Endometrium (tissue), 2 donors: ENCODE measurements at regions not wholly inside any gene's neighbourhood (a gene's known extent, or its start where the extent isn't known, plus 50 kb on each side); places are given as distances from the start of the nearest gene placed in this dataset.
"Not testable (repeated sequence)": the region's sequence is repeated elsewhere in the genome, so short reads cannot be mapped to it uniquely, and the experiment has no call there.

Experiments
- FAIRE-seq: peaks from 2 replicates; lab custom pipeline; 2012; peaks lifted over from hg19 to GRCh38; lab: Jason Lieb, UNC
- donor health status: control.
- donor health status: control.

DNA sequence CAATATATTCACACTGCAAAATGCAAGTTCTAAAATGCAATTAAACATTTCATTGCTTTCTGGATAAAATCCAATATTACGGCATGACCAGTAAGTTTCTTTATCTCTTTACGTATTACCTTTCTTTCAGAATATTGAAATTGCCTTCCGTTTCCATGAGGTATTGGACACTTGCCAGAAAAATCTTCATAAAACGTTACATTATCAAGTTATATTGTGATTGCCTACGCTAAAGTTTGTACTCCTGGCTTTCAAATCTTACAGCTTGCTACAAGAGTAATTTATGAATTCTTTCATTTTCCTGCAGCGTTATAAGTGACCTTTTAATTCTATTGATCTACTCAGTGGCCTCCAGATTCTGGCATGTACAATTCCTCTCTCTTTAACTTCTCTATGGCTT, 1349.3 kb downstream of the OTOL1 start:
- no peak for FAIRE-seq

DNA sequence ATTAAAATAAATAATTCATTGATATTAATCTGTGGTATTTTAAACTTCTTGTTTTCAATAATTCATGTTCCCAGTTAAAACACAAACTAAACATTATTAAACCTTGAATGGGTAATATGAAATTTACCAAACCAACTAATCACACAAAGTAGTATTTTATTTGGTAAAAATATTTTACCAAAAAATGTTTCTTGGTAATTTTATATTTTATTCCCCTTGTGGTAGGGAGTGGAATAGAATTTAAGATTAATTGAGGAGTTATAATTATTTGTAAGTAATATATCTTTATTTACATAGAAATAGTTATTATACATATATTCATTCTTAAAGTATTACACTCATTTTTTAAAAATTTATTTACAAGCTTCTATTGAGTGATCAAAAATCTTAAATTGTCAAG, 1350.9 kb downstream of the OTOL1 start:
- FAIRE-seq = peak; percentile 63

DNA sequence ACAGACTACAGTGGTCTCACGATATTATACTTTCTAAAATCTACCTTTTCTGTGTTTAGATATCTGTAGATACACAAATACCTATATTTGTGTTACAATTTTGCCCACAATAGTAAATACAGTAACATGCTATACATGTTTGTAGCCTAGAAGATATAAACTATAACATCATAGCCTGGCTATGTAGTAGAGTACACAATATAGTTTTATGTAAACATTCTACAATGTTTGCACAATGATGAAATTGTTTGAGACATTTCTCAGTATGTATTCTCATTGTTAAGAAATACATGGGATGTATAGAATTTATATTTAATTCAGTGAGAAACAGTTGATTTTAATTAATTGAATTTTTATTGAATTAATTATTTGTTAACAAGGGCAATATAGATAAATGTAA, 1367.0 kb downstream of the OTOL1 start:
- no peak for FAIRE-seq

DNA sequence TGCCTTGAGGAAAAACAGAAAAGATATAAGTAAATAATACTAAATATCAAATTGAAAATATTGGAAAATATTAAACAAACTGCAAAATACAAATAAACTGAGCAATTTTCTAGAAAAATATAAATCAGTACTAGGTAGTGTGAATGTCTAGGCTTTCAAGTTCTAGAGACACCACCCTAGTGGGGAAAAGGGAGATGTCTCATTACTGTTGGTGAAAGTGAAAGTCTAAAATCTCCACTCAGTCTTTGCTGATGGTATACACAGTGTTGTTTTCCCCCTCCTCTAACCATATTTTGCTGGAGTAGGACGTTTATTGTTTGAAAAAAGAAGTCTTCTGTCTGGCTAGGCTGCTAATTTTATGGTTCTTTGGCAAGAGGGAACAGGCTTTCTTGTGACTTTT, 1368.9 kb downstream of the OTOL1 start:
- FAIRE-seq = no peak

DNA sequence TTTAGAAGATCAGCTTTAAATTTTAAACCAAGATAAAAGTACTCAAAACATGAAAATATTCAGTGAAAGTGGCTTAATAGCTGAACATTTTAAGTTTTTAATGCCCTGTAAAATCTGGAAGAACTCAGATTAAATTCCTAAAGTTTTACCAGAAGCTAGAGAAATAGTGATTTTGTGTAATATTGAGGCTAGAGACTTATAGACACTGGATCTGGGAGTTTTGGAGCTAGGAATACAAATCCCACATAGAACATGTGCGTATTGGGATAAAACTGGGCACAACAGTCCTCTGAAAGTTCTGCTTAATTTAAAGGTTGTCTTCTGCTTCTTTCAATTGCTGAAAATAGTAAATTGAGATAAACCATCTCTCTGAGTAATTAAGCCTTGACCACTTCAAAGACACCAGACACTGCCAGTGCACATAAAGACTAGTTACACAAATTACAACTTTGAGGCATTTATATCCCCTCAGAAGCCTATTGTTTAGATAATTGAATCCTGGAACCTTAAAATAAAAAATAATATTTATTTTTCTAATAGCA, 1382.5 kb downstream of the OTOL1 start:
- no peak for FAIRE-seq

DNA sequence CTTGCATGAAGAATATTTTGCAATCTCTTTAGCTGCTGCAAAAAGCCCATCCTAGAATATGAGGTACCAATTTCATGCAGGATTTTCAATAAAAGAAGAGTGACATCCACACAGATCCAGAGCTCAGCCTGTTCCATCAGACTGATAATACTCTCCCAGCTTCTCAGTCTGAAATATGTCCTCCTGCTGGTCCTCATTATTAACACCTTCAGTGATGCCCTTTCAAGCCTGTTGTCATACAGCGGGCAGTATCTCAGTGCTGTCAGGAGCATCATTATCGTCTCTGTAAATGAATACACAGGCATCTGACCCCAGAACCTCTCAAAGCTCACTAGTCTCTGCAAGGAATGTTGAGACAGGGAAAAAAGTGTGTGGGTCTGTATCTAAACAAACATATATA, 1387.8 kb downstream of the OTOL1 start:
- FAIRE-seq = no peak

DNA sequence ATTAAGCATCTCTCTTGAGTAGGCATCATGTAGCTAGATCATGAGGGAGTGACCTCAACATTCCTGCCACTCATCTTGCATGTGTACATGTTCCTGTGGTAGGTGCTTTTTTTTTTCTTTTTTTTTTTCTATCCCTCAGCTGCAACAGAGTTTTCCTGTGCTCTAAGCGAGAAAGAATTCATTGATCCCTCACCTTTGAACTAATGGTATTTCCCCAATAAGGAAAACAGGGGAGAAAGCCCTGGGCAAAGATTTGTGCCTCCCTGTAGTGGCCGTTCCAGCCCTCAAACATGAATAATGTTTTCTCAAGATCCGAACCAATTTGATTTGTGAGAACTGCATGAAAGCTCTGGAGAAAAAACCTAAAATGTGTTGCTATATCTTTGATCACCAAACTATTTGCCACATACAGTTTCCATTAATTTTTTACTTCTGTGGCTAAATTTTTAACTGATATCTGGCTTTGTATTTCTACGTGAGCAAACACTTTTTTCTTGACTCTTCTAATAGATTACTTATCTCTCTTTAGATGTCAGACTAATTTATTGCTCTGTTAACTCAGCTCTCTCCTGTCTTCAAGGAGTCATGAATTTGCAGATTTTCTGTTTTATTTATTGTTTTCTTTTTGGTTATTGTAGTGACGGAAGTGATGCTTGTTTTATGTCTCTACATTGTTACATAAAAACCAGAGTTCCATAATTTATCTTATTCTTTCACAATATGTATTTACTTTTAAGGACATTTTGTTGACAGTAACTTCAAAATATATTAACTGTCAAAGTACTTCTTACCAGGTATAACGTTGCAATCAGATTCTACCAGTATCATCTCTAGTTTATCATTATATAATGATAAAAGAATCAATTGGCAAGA, 1396.5 kb downstream of the OTOL1 start:
- no peak for FAIRE-seq

DNA sequence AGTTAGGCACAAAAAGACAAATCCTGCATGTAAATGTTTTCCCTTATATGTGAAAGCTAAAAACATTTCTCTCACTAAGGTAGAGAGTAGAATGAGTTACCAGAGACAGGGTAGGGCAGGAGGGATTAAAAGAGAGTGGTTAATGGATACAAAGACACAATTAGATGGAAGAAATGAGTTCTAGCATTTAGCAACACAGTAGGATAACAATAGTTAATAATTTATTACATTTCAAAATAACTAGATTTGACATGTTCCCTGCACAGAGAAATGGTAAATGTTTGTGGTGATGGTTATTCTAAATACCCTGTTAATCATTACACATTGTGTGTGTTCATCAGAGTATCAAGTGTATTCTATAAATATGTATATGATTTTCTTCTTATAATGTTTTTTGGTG, 1400.7 kb downstream of the OTOL1 start:
- FAIRE-seq = no peak

DNA sequence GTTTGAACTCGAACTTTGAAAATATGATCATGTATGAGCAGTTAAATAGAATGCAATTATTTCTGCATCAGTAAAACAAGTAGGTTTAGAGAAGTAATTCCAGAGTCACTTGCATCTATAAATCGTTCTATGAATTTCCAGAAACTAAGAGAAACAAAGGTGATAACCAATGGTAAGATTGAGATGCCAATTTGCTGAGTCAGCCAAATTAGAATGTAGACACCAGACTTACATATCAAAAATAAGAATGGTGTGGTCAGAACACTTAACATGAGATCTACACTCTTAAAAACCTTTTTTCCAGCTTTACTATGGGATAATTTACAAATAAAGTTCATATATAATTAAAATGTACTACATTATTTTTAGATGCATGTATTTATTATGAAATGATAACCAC, 1435.9 kb downstream of the OTOL1 start:
- FAIRE-seq = no peak

DNA sequence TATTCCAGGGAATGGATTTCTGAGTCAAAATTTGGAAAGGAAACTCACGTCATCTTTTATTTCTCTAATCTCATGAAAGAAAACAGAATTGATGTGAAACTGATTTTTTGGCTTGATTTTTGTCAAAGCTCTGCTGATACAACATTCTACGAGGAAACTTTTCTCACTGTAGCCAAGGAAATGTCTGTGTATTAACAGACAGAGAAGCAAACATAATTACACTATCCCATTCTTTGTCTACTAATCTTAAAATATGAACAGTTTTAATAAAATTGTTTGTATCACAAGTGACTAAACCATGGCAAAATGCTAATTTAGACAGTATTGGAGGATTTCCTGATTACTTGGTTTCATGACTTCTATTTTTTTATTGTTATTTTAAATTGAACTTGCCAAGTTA, 1437.0 kb downstream of the OTOL1 start:
- no peak for FAIRE-seq

DNA sequence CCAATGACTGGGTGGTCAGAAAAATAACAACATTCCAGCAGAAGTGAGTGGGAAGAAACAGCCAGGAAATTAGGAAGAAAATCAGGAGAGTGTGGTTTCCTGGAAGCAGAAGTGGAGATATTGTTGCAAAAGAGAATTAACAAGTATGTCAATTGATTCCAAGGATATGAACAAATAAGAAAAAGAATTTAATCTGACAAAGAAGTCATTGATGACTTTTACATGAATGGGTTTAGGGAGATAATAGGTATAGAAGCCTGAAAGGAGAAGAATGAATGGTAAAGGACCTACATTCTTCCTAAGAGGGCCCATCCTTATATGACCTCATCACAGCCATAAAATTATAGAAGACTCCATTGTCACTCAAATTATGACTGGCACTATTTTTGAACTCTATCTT, 1440.1 kb downstream of the OTOL1 start:
- no peak for FAIRE-seq

DNA sequence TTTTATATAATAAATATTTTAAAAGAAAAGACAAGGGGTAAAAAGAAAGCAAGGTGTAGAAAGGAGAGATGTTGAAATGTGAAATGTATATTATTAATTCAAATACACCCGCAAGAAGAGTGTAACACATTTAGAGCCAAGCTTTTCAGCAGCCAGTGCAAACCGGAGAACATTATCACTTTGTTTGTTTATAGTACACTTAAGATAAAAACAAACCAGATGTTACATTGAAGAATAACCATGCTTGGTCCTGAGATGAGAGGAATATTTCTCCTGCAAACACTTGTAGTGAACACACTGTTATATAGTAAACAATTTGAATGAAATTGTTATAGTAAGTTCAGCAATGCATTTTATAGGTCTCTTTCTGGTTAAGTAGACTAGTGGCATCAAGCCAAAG, 1441.5 kb downstream of the OTOL1 start:
- FAIRE-seq = peak; percentile 85

DNA sequence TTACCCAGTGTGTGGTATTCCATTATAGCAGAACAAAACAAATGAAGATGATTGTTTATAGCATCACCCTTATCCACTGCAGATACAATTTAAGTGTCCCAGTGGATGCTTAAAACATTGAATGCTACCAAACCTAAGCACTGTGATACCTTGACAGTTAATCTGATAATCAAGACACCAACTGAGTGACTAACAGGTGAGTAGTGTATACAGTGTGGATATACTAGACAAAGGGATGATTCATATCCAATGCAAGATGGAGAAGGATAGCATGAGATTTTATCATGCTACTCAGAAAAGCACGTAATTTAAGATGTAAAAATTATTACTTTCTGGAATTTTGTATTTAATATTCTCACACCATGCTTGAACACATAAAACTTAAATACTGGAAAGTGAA, 1449.0 kb downstream of the OTOL1 start:
- FAIRE-seq = no peak

DNA sequence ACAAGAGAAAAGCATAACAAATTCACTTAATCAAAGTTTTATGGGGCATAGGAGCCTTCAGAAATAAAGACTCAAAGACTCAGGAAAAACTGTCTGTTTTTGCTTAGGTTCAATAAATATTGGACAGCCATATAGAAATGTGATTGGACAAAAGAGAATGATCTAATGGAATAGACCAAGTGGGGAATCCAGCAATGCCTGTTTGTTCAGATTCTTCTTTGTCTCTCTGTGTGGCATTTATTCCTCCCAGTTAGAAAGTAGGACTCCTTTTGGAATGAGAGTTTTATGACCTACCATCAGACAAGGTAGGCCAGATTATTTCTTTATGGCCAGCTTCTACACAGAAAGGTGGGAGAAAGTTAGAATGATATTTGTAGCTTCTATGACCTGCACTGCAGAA, 1460.1 kb downstream of the OTOL1 start:
- no peak for FAIRE-seq

DNA sequence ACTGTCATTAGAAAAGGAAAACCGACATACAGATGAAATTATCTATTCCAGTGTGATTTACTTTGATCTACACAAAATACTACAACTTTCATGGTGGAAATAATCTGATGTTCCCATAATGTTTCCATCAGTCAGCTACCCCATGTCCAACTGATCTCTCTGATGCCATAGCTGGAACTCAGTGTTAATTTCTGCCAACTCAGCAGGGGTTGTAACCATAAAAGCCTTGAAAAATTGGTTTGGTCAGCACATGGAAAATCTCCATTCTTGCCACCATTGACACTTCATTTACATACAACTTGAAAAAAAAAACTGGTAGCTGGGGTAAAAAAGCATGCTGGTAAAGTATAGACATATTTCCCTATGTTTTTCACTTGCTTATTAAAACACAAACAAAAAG, 1463.7 kb downstream of the OTOL1 start:
- FAIRE-seq = no peak

DNA sequence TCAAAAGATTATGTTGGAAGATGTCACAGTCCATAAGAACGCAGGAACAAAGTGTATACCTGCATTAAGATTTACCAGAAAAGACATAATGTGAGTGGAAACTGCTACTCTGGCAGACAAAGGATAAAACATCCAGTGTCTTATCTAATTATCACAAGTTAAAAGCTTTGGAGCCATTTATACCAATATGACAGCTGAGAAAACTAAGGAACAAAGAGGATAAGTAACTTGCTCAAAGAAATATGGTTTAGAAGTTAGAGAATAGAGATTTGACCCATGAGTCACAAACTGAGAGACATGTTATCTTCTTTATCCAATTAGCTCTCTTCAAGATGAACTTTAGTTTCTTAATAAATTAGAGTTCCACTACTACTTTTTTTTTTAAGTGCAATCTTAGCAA, 1473.7 kb downstream of the OTOL1 start:
- no peak for FAIRE-seq

DNA sequence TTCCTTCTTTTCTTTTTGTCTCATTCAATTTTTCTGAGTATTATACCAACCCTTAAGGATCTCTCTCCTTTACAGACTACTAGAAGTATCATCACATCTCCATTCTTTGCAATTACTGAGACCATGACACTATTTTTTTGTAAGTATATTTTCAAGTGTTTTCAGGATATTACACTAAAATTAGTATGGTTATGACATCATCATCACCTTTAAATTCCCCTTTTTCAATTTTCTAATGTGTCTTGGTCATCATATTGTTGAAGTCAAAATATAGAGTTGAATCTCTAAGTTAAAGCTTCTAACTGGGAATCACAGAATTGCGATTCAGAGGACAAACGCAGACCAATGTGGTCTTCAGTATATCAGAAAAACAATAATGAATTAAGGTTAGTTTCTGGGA, 1475.1 kb downstream of the OTOL1 start:
- no peak for FAIRE-seq

DNA sequence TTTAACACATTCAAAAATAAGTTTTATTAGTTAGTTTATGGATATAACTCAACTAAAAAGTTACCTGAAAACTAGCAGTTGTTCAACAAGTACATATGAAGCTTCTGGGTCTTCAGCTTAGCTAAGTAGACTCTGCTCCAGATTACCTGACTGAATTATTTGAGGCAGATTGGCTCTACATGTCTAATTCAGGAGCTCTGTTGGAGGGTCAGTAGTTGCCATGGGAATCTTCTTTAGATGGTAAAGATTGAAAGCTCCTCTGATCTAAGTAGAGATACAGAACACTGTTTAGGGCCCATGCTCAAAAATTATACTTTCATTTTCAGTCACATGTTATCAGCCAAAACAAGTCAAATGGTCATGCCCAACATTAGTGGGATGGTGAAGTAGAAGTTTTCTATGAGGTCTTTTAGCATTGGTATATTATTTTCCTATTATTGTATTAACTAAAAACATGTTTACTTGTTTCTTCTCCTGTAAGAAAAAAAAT, 1476.9 kb downstream of the OTOL1 start:
- FAIRE-seq = no peak

DNA sequence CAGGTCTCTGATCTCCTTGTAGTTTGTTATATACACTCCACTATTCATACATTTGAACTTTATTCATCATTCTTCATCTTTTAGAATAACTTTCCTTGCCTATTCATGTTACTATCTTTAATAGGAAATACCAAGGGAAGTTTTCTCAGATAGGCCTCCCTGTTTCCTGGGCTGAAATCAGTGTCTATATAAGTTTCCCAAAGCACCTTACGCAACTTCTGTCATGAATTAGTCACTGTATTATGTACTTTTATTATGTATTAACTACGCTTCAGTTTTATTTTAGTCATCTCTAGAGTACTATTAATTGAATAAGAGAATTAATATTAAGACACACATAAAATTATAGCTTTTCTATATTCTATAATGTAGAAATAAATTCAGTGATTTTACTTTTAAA, 1481.5 kb downstream of the OTOL1 start:
- FAIRE-seq = no peak

DNA sequence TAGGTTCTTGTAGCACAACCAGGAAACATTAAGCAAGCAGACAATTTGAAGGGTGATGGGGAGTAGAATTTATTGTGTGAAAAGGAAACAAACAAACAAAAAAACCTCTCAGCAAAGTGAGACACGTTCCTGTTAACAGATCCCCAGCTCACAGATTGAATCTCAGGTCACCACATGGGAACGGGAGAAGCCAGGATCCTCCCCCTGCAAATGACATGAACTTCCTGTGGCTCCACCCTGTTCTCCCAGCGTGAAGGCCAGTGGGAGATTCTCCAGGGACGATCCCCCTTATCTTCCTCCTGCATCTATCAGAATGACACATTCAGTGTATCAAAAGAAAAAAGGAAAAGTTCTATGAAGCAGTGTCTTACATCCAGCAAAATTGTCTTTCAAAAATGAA, 1488.1 kb downstream of the OTOL1 start:
- no peak for FAIRE-seq

DNA sequence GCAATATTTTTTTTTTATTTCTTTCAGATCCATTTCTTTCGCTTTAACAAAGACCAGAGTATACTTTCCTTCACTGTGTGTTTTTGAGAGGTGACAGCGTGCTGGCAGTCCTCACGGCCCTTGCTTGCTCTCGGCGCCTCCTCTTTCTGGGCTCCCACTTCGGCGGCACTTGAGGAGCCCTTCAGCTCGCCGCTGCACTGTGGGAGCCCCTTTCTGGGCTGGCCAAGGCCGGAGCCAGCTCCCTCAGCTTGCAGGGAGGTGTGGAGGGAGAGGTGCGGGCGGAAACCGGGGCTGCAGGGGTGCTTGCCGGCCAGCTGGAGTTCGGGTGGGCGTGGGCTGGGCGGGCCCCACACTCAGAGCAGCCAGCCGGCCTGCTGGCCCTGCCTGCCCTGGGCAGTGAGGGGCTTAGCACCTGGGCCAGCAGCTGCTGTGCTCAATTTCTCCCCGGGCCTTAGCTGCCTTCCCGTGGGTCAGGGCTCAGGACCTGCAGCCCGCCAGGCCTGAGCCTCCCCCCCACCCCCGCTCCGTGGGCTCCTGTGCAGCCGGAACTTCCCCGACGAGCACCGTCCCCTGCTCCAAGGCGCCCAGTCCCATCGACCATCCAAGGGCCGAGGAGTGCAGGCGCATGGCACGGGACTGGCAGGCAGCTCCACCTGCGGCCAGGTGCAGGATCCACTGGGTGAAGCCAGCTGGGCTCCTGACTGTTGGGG, 1490.6 kb downstream of the OTOL1 start:
- not testable (repeated sequence) for FAIRE-seq

DNA sequence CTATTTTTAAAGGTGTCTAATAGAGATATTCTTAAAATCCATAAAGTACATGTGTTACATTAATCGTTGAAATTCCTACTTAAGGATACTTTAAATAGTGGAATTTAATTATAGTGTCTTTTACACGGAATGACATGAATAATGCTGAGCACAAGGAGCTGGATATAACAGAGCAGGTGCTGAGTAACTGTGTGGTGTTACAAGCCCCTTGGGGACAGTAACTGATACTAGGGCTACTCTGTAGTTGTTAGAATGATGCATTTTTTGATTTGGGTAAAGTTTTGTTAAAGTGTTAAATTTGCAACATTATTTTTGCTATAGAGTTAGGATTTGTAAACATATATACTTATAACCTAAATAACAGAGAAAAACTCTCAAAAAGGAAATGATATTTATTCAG, 1496.1 kb downstream of the OTOL1 start:
- FAIRE-seq = no peak

DNA sequence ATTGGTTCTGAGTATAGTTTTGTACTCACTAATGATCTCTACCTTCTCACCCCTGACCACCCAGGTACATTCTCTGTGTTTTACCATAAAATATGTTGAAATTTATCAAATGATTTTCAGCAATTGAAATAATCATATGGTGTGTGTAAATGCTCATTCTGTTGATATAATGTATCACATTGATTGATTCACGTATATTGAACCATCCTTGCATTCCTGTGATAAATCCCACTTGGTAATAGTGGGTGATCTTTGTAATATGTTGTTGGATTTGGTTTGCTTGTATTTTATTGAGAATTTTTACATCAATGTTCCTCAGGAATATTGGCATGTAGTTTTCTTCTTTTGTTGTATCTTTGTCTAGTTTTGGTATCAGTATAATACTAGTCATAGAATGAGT, 1497.6 kb downstream of the OTOL1 start:
- no peak for FAIRE-seq
